Transverse colon (tissue), 4 donors: ENCODE measurements at regions not wholly inside any gene's neighbourhood (a gene's known extent, or its start where the extent isn't known, plus 50 kb on each side); places are given as distances from the start of the nearest gene placed in this dataset.

Experiments used
- DNase-seq: peaks from one replicate; pipeline ENCODE4 v3.0.0-alpha.2; 2019
- H3K27ac ChIP-seq, 4 donors: fragments of 200-600 bp; sonication (generic); 2 replicates each; pipeline ENCODE4 v1.5.1; 2016 to 2018; ENCODE audit warnings: inconsistent platforms in 4 of 4
- H3K27me3 ChIP-seq: fragments of 200-600 bp; sonication (generic); 2 replicates; pipeline ENCODE4 v1.5.1; 2017; ENCODE audit warnings: inconsistent platforms
- H3K36me3 ChIP-seq, 4 donors: fragments of 200-600 bp; sonication (generic); 2 replicates each; pipeline ENCODE4 v1.5.1; 2017 to 2019; ENCODE audit warnings: inconsistent platforms in 4 of 4
- H3K4me1 ChIP-seq, 4 donors: fragments of 200-600 bp; sonication (generic); 2 replicates each; pipeline ENCODE4 v1.5.1; 2017 to 2020; ENCODE audit warnings: inconsistent platforms in 4 of 4
- H3K4me3 ChIP-seq, 4 donors: fragments of 200-600 bp; sonication (generic); 1 replicate in 1 of 4; 2 replicates in 3 of 4; pipeline versions ENCODE4 v1.5.1 to v1.6.1; 2017 to 2019; ENCODE audit warnings: inconsistent platforms in 4 of 4
- H3K9me3 ChIP-seq, 2 donors: fragments of 200-600 bp; sonication (generic); 2 replicates each; pipeline ENCODE4 v1.5.1; 2017 to 2019; ENCODE audit warnings: inconsistent platforms in 2 of 2
- CTCF ChIP-seq, 5 experiments: fragments of 200-600 bp in 3 of 5; fragments of 450-650 bp in 2 of 5; sonication (generic) in 3 of 5; IDR thresholded peaks; 1 replicate in 2 of 5; 2 replicates in 3 of 5; pipeline ENCODE4 v1.5.1; 2016 to 2017; ENCODE audit warnings: antibody characterized with exemption in 5 of 5, inconsistent platforms in 3 of 5, mild to moderate bottlenecking in 2 of 5, moderate library complexity in 1 of 5
- EP300 ChIP-seq: sonication (generic); formaldehyde crosslinking; IDR thresholded peaks from one replicate; pipeline ENCODE4 v1.6.1; 2017; ENCODE audit warnings: antibody characterized with exemption, low read depth
- POLR2A ChIP-seq: fragments of 450-650 bp; IDR thresholded peaks from one replicate; pipeline ENCODE4 v1.6.1; 2016; ENCODE audit warnings: antibody characterized with exemption, mild to moderate bottlenecking, moderate library complexity
- POLR2AphosphoS5 ChIP-seq, 3 donors: sonication (generic); formaldehyde crosslinking; IDR thresholded peaks; one replicate each; pipeline ENCODE4 v1.6.1; 2016; ENCODE audit warnings: antibody characterized with exemption in 3 of 3
- WGBS, 2 donors: methylation state at CpG; one replicate each; pipeline ENCODE4 v1.1.5; 2018; ENCODE audit warnings: low coverage in 1 of 2; 5-methylcytosine and 5-hydroxymethylcytosine counted together
- in situ Hi-C, 4 donors: fragments of 200-750 bp; cut with MboI; loops; one replicate each; pipeline versions ENCODE4 v1.15.0 to v1.15.1; 2017; ENCODE audit warnings: low sequenced_read_pairs in 3 of 4, low pct_ligation_motif_present in 1 of 4, low pct_unique_long_range_greater_than_20kb in 1 of 4
- intact Hi-C: fragments of 100-400 bp; cut with DNase I; formaldehyde crosslinking; loops from one replicate; pipeline ENCODE4 v1.15.1; 2023; ENCODE audit warnings: low total_unique reads

GRCh38 chr1:238861342-238862066, 524.9 kb upstream of the CHRM3 start:
- Histone ChIP-seq H3K4me3 (no peak overlapping the region), H3K36me3 (no peaks in the 10 kb centered on the region), H3K27me3 (no peaks in the 10 kb centered on the region), H3K9me3 (no peaks in the 10 kb centered on the region), H3K27ac (no peak overlapping the region), H3K4me1 (no peaks in the 10 kb centered on the region)
- 69 to 83% methylated on average over 8 of the region's 8 CpGs for WGBS, 2 donors
- DNase-seq, result no peak
- in situ Hi-C loops (no loop called here), intact Hi-C loops (loop anchor here (5.0 kb wide), 1 partner anchor 559 kb away; no protein-coding TSS in a partner anchor)
- no peak for TF ChIP-seq POLR2A
- no peak for TF ChIP-seq POLR2AphosphoS5 (IDR thresholded peaks at IDR 0.05)
- TF ChIP-seq EP300, result no peak
- no peak for TF ChIP-seq CTCF (IDR thresholded peaks at IDR 0.05)

- Histone ChIP-seq H3K4me3 (no peak overlapping the region), H3K27ac (no peak overlapping the region), H3K4me1 (no peaks in the 10 kb centered on the region), H3K36me3 (no peaks in the 10 kb centered on the region), H3K27me3 (no peaks in the 10 kb centered on the region), H3K9me3 (peaks cover 0 to 8% of the 10 kb centered on the region in 2 donors)
- TF ChIP-seq EP300, result no peak
- TF ChIP-seq POLR2A, result no peak
- no peak for TF ChIP-seq POLR2AphosphoS5 (IDR thresholded peaks at IDR 0.05)
- no peak for TF ChIP-seq CTCF (IDR thresholded peaks at IDR 0.05)
- intact Hi-C loops (no loop called here), in situ Hi-C loops (no loop called here)
- no peak for DNase-seq
Measured at GRCh38 chr1:238833919-238834318, 552.4 kb upstream of the CHRM3 start.

- TF ChIP-seq POLR2AphosphoS5 (IDR thresholded peaks at IDR 0.05), result no peak
- TF ChIP-seq POLR2A, result no peak
- TF ChIP-seq EP300, result no peak
- TF ChIP-seq CTCF (IDR thresholded peaks at IDR 0.05), result no peak
- Histone ChIP-seq H3K4me1 (no peaks in the 10 kb centered on the region), H3K27me3 (no peaks in the 10 kb centered on the region), H3K4me3 (no peak overlapping the region), H3K9me3 (peaks cover 0 to 8% of the 10 kb centered on the region in 2 donors), H3K27ac (no peak overlapping the region), H3K36me3 (no peaks in the 10 kb centered on the region)
- no peak for DNase-seq
- intact Hi-C loops (no loop called here), in situ Hi-C loops (no loop called here)
- WGBS, 2 donors, result 92% methylated on average over 1 of the region's 1 CpG; no CpG with 5 or more reads in 1 of the 2 donors
Measured at GRCh38 chr1:238832106-238832505, 554.3 kb upstream of the CHRM3 start.

- no peaks in the 10 kb centered on the region for H3K4me1 ChIP-seq
- H3K9me3 ChIP-seq, result peaks cover 0 to 8% of the 10 kb centered on the region in 2 donors
- H3K27me3 ChIP-seq, result no peaks in the 10 kb centered on the region
- TF ChIP-seq POLR2A (no peak), POLR2AphosphoS5 (IDR thresholded peaks at IDR 0.05) (no peak), CTCF (IDR thresholded peaks at IDR 0.05) (no peak), EP300 (no peak)
- intact Hi-C loops (no loop called here), in situ Hi-C loops (no loop called here)
- no peaks in the 10 kb centered on the region for H3K36me3 ChIP-seq
- no peak for DNase-seq
- H3K27ac ChIP-seq, result no peak overlapping the region
- H3K4me3 ChIP-seq, result no peak overlapping the region
- WGBS, 2 donors, result 50 to 71% methylated on average over 2 to 3 of the region's 3 CpGs
Measured at GRCh38 chr1:238830036-238830611, 556.2 kb upstream of the CHRM3 start.
